PC-9 (cell line): ENCODE measurements at regions not wholly inside any gene's neighbourhood (a gene's known extent, or its start where the extent isn't known, plus 50 kb on each side); places are given as distances from the start of the nearest gene placed in this dataset.

ENCODE experiments used
- BruUV-seq: library from RNA; stranded (reverse); fragments of 400-500 nt; replicated peaks from 2 replicates; lab custom pipeline; 2021; lab: Mats Ljungman, UMichigan
- CTCF ChIA-PET: fragments of 300-600 bp; sonication (Branson Sonifier 250); formaldehyde crosslinking; loops from one replicate; lab custom pipeline; 2022; ENCODE audit warnings: antibody characterized with exemption; lab: Charles Lee
- POLR2A ChIA-PET: fragments of 300-600 bp; sonication (Branson Sonifier 250); formaldehyde crosslinking; loops from one replicate; lab custom pipeline; 2022; ENCODE audit warnings: antibody characterized with exemption; ENCODE audit not compliant: unreplicated experiment; lab: Charles Lee
- DNase-seq, 2 experiments: peaks; one replicate each; pipeline versions ENCODE4 v3.0.0 to v3.0.0-alpha.2; 2015 to 2022; ENCODE audit warnings: mixed read lengths in 1 of 2
- H2AFZ ChIP-seq: fragments of 200-600 bp; sonication (generic); 2 replicates; pipeline ENCODE4 v1.8.1; 2017; ENCODE audit warnings: antibody characterized with exemption
- H3F3A ChIP-seq: fragments of 200-600 bp; sonication (generic); 2 replicates; pipeline ENCODE4 v1.8.1; 2017; ENCODE audit warnings: antibody characterized with exemption, mild to moderate bottlenecking, low read depth; ENCODE audit not compliant: insufficient read depth
- H3K27ac ChIP-seq: fragments of 200-600 bp; sonication (generic); 2 replicates; pipeline ENCODE4 v1.6.1; 2016; ENCODE audit warnings: mixed run types
- H3K27me3 ChIP-seq: fragments of 200-600 bp; sonication (generic); 2 replicates; pipeline ENCODE4 v1.6.1; 2016; ENCODE audit warnings: low read depth, mixed run types; ENCODE audit not compliant: insufficient read depth
- H3K36me3 ChIP-seq: fragments of 200-600 bp; sonication (generic); 2 replicates; pipeline ENCODE4 v1.6.1; 2016; ENCODE audit warnings: low read depth, mixed run types
- H3K4me1 ChIP-seq: fragments of 200-600 bp; sonication (generic); replicated peaks from 2 replicates; pipeline ENCODE4 v1.6.1; 2016; ENCODE audit warnings: mixed run types; ENCODE audit not compliant: insufficient read depth
- H3K4me2 ChIP-seq: fragments of 200-600 bp; sonication (generic); 2 replicates; pipeline ENCODE4 v1.6.1; 2017; ENCODE audit warnings: mixed run types
- H3K4me3 ChIP-seq: fragments of 200-600 bp; sonication (generic); 2 replicates; pipeline ENCODE4 v1.6.1; 2016; ENCODE audit warnings: mixed run types
- H3K79me2 ChIP-seq: fragments of 200-600 bp; sonication (generic); 2 replicates; pipeline ENCODE4 v1.6.1; 2017; ENCODE audit warnings: low read depth, mixed run types
- H3K9me2 ChIP-seq: fragments of 200-600 bp; sonication (generic); 2 replicates; pipeline ENCODE4 v1.8.1; 2017; ENCODE audit warnings: mild to moderate bottlenecking; ENCODE audit not compliant: insufficient read depth
- H3K9me3 ChIP-seq: fragments of 200-600 bp; sonication (generic); 2 replicates; pipeline ENCODE4 v1.8.1; 2016; ENCODE audit warnings: low read depth; ENCODE audit not compliant: insufficient read depth
- H4K20me1 ChIP-seq: fragments of 200-600 bp; sonication (generic); 2 replicates; pipeline ENCODE4 v1.8.1; 2017; ENCODE audit not compliant: insufficient read depth
- EZH2 ChIP-seq: fragments of 200-600 bp; sonication (generic); IDR thresholded peaks from 2 replicates; pipeline ENCODE4 v1.8.0; 2017; ENCODE audit warnings: antibody characterized with exemption, low read depth
- intact Hi-C: fragments of 100-400 bp; cut with micrococcal nuclease; formaldehyde crosslinking; loops from one replicate; pipeline ENCODE4 v1.10.0; 2022; ENCODE audit not compliant: unreplicated experiment
- TF ChIP-seq, protein P1 (sequence below): fragments of 200-600 bp; sonication (generic); conservative IDR thresholded peaks from 2 replicates; pipeline ENCODE4 v1.6.1; 2017; ENCODE audit warnings: mixed run types, antibody characterized with exemption, mild to moderate bottlenecking, moderate library complexity

DNA sequence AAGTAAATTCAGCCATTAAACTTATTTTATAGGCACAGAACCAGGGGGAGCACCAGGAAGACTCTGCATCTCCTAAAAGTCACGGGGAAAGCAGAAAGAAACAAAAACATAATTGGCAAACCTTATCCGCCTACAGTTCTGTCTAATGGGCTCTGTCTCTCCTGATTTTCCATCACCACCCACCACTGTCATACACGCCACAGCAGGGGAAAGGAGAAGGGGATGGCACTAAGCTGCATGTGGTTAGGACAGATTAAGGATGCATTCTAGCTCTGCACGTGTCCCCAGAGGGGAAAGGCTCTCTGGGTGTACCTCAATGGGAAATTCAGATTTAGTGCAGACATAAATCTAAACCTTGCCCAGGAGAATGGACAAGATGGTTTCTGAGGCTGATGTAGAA, 359.8 kb downstream of the TMEM114 start:
- H2AFZ ChIP-seq: no peak overlapping the region
- POLR2A ChIA-PET: no interaction called here
- H4K20me1 ChIP-seq: no peaks in the 10 kb centered on the region
- no peaks in the 10 kb centered on the region for H3K79me2 ChIP-seq
- H3F3A ChIP-seq: no peaks in the 10 kb centered on the region
- H3K4me2 ChIP-seq: no peak overlapping the region
- no TSS peak for BruUV-seq
- no peak for TF ChIP-seq EZH2
- TF ChIP-seq, protein P1, sequence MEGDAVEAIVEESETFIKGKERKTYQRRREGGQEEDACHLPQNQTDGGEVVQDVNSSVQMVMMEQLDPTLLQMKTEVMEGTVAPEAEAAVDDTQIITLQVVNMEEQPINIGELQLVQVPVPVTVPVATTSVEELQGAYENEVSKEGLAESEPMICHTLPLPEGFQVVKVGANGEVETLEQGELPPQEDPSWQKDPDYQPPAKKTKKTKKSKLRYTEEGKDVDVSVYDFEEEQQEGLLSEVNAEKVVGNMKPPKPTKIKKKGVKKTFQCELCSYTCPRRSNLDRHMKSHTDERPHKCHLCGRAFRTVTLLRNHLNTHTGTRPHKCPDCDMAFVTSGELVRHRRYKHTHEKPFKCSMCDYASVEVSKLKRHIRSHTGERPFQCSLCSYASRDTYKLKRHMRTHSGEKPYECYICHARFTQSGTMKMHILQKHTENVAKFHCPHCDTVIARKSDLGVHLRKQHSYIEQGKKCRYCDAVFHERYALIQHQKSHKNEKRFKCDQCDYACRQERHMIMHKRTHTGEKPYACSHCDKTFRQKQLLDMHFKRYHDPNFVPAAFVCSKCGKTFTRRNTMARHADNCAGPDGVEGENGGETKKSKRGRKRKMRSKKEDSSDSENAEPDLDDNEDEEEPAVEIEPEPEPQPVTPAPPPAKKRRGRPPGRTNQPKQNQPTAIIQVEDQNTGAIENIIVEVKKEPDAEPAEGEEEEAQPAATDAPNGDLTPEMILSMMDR: no peak
- H3K36me3 ChIP-seq: no peaks in the 10 kb centered on the region
- H3K9me3 ChIP-seq: no peaks in the 10 kb centered on the region
- H3K4me3 ChIP-seq: no peak overlapping the region
- no peaks in the 10 kb centered on the region for H3K9me2 ChIP-seq
- CTCF ChIA-PET: no interaction called here
- intact Hi-C loops: no loop called here
- no peaks in the 10 kb centered on the region for H3K27me3 ChIP-seq
- H3K4me1 ChIP-seq: no peaks in the 10 kb centered on the region
- H3K27ac ChIP-seq: no peak overlapping the region
- DNase-seq: no peak

DNA sequence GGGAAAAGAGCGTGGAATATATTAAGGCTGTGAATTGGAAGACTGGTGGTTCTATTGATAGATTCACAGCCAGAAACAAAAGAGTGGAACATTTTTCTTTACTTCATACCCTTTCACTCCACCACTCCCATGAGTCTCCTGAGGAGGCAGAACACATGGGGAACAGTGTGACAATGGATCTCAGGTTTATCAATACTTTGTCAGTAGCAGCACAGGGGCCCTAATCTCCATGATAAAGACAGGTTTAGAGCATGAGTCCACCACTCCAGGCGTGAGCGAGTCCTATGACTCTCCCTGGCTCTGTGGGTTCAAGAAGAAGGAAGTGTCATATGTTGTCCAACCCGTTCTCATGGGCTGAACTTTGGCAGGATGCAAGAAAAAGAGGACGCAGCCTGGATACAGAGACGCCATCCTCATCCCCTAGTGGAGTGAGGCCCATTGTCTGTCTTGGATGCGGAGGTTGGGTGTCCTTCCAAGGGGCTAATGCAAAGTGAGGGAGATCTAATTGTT, 361.2 kb downstream of the TMEM114 start:
- no TSS peak for BruUV-seq
- H3K4me2 ChIP-seq: no peak overlapping the region
- intact Hi-C loops: no loop called here
- H3K27ac ChIP-seq: no peak overlapping the region
- H3K4me1 ChIP-seq: no peaks in the 10 kb centered on the region
- no peak for DNase-seq
- no peaks in the 10 kb centered on the region for H4K20me1 ChIP-seq
- ChIA-PET CTCF (no interaction called here), POLR2A (no interaction called here)
- TF ChIP-seq, protein P1: no peak
- no peak for TF ChIP-seq EZH2
- no peaks in the 10 kb centered on the region for H3K36me3 ChIP-seq
- no peak overlapping the region for H3K4me3 ChIP-seq
- H3K27me3 ChIP-seq: no peaks in the 10 kb centered on the region
- no peaks in the 10 kb centered on the region for H3K79me2 ChIP-seq
- H3K9me3 ChIP-seq: no peaks in the 10 kb centered on the region
- H3K9me2 ChIP-seq: no peaks in the 10 kb centered on the region
- H2AFZ ChIP-seq: no peak overlapping the region
- no peaks in the 10 kb centered on the region for H3F3A ChIP-seq

DNA sequence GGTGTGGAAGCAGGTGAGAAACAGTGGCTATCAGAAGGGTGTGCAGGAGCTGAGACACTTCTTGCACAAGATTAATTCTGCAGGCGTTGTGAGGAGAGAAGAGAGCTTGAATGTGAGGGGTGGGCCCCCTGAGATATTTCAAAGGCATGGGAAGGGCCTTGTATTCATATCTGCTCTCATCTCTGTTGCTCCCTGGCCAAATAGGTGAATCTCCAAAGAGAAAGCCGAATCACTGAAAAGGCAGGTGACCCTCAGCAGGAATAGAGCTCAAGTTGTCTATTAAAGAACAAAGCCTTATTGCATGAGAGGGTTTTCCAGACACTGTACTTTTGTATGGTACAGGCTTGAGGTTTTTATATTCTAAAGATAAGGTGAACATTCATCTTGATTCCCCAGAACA, 373.1 kb downstream of the TMEM114 start:
- Histone ChIP-seq H3K79me2 (no peaks in the 10 kb centered on the region), H3K9me3 (no peaks in the 10 kb centered on the region), H3K4me2 (no peak overlapping the region), H3K27me3 (peaks cover 26% of the 10 kb centered on the region; the same call in 1 of the 2 replicates), H4K20me1 (no peaks in the 10 kb centered on the region), H2AFZ (no peak overlapping the region), H3K4me1 (no peaks in the 10 kb centered on the region), H3K27ac (no peak overlapping the region), H3K4me3 (no peak overlapping the region), H3K9me2 (no peaks in the 10 kb centered on the region), H3F3A (no peaks in the 10 kb centered on the region), H3K36me3 (no peaks in the 10 kb centered on the region)
- DNase-seq: no peak
- TF ChIP-seq EZH2: no peak
- TF ChIP-seq, protein P1: no peak
- CTCF ChIA-PET: no interaction called here
- BruUV-seq: no TSS peak
- intact Hi-C loops: no loop called here
- POLR2A ChIA-PET: no interaction called here
